Body of pancreas (tissue), 4 donors: ENCODE measurements at regions not wholly inside any gene's neighbourhood (a gene's known extent, or its start where the extent isn't known, plus 50 kb on each side); places are given as distances from the start of the nearest gene placed in this dataset.

Experiments
- CTCF ChIP-seq, 7 experiments: fragments of 450-650 bp in 4 of 7; fragments of 200-600 bp in 3 of 7; sonication (generic) in 3 of 7; IDR thresholded peaks; one replicate each; pipeline ENCODE4 v1.5.1; 2016 to 2019; ENCODE audit warnings: antibody characterized with exemption in 7 of 7
- POLR2A ChIP-seq, 3 donors: fragments of 450-650 bp; IDR thresholded peaks; one replicate each; pipeline ENCODE4 v1.6.1; 2016; ENCODE audit warnings: antibody characterized with exemption in 3 of 3, mild to moderate bottlenecking in 2 of 3

- TF ChIP-seq CTCF (IDR thresholded peaks at IDR 0.05) (no peak), POLR2A (IDR thresholded peaks at IDR 0.05) (no peak)
Measured at GRCh38 chr20:22771706-22772105, 187.3 kb upstream of the FOXA2 start.
